Colonic mucosa (tissue), 4 donors: ENCODE measurements at regions not wholly inside any gene's neighbourhood (a gene's known extent, or its start where the extent isn't known, plus 50 kb on each side); places are given as distances from the start of the nearest gene placed in this dataset.

Experiments used
- DNase-seq: peaks from one replicate; pipeline ENCODE4 v3.0.0-alpha.2; 2020
- H3K27ac ChIP-seq: fragments of 200-600 bp; one replicate; pipeline ENCODE4 v1.8.0; 2021
- H3K27me3 ChIP-seq: fragments of 200-600 bp; one replicate; pipeline ENCODE4 v1.8.0; 2021
- H3K36me3 ChIP-seq: fragments of 200-600 bp; one replicate; pipeline ENCODE4 v1.8.0; 2021
- H3K4me1 ChIP-seq: fragments of 200-600 bp; one replicate; pipeline ENCODE4 v1.8.0; 2021; ENCODE audit warnings: mild to moderate bottlenecking
- H3K4me3 ChIP-seq: fragments of 200-600 bp; one replicate; pipeline ENCODE4 v1.8.0; 2021
- H3K9ac ChIP-seq, 2 donors: one replicate each; pipeline ENCODE4 v1.7.0; 2013; ENCODE audit warnings: control low read depth in 2 of 2, low read depth in 2 of 2, low read length in 2 of 2
- H3K9me3 ChIP-seq: fragments of 200-600 bp; one replicate; pipeline ENCODE4 v1.8.0; 2021
- CTCF ChIP-seq: fragments of 200-600 bp; IDR thresholded peaks from one replicate; pipeline ENCODE4 v1.8.0; 2022; ENCODE audit warnings: antibody characterized with exemption, mild to moderate bottlenecking
- intact Hi-C: fragments of 100-400 bp; cut with DNase I; formaldehyde crosslinking; loops from one replicate; pipeline ENCODE4 v1.14.1; 2022
- donor health status: healthy.
- donor health status: DM: no; HTN: no; CAD: no.
- donor health status: DM: no; HTN: no; CAD: no.

GRCh38 chr2:220000586-220000985 is 373.2 kb downstream of the SLC4A3 start:
- H3K27me3 ChIP-seq = no peaks in the 10 kb centered on the region
- intact Hi-C loops = no loop called here
- no peak for DNase-seq
- no peaks in the 10 kb centered on the region for H3K36me3 ChIP-seq
- no peak for TF ChIP-seq CTCF
- H3K4me1 ChIP-seq = no peaks in the 10 kb centered on the region
- H3K9ac ChIP-seq = no peak overlapping the region
- no peak overlapping the region for H3K27ac ChIP-seq
- no peak overlapping the region for H3K4me3 ChIP-seq
- no peaks in the 10 kb centered on the region for H3K9me3 ChIP-seq

- Histone ChIP-seq H3K4me3 (no peak overlapping the region), H3K4me1 (no peaks in the 10 kb centered on the region), H3K27ac (no peak overlapping the region), H3K9me3 (no peaks in the 10 kb centered on the region), H3K27me3 (no peaks in the 10 kb centered on the region), H3K9ac (no peak overlapping the region), H3K36me3 (no peaks in the 10 kb centered on the region)
- DNase-seq = no peak
- no peak for TF ChIP-seq CTCF
- intact Hi-C loops = no loop called here
Observed at GRCh38 chr2:220001751-220002150, 374.3 kb downstream of the SLC4A3 start.

GRCh38 chr2:220002251-220002650 is 374.8 kb downstream of the SLC4A3 start:
- H3K9ac ChIP-seq = no peak overlapping the region
- intact Hi-C loops = no loop called here
- no peaks in the 10 kb centered on the region for H3K9me3 ChIP-seq
- H3K4me3 ChIP-seq = no peak overlapping the region
- no peaks in the 10 kb centered on the region for H3K36me3 ChIP-seq
- no peaks in the 10 kb centered on the region for H3K4me1 ChIP-seq
- H3K27ac ChIP-seq = no peak overlapping the region
- DNase-seq = no peak
- TF ChIP-seq CTCF = no peak
- no peaks in the 10 kb centered on the region for H3K27me3 ChIP-seq

- Histone ChIP-seq H3K27ac (no peak overlapping the region), H3K9ac (no peak overlapping the region), H3K27me3 (no peaks in the 10 kb centered on the region), H3K4me1 (no peaks in the 10 kb centered on the region), H3K36me3 (no peaks in the 10 kb centered on the region), H3K9me3 (no peaks in the 10 kb centered on the region), H3K4me3 (no peak overlapping the region)
- intact Hi-C loops = no loop called here
- TF ChIP-seq CTCF = no peak
- no peak for DNase-seq
Observed at GRCh38 chr2:220002699-220003098, 375.3 kb downstream of the SLC4A3 start.

GRCh38 chr2:220005362-220005761 is 377.9 kb downstream of the SLC4A3 start:
- intact Hi-C loops = no loop called here
- Histone ChIP-seq H3K27ac (no peak overlapping the region), H3K36me3 (no peaks in the 10 kb centered on the region), H3K4me1 (no peaks in the 10 kb centered on the region), H3K9me3 (no peaks in the 10 kb centered on the region), H3K4me3 (no peak overlapping the region), H3K9ac (no peak overlapping the region), H3K27me3 (no peaks in the 10 kb centered on the region)
- TF ChIP-seq CTCF = no peak
- DNase-seq = no peak

GRCh38 chr2:220006152-220006621 is 378.8 kb downstream of the SLC4A3 start:
- H3K9me3 ChIP-seq = no peaks in the 10 kb centered on the region
- no peak overlapping the region for H3K27ac ChIP-seq
- no peaks in the 10 kb centered on the region for H3K36me3 ChIP-seq
- H3K9ac ChIP-seq = no peak overlapping the region
- H3K4me3 ChIP-seq = no peak overlapping the region
- H3K27me3 ChIP-seq = no peaks in the 10 kb centered on the region
- TF ChIP-seq CTCF = no peak
- DNase-seq = no peak
- H3K4me1 ChIP-seq = no peaks in the 10 kb centered on the region
- intact Hi-C loops = no loop called here
